IPS-18c (cell line): ENCODE measurements at regions not wholly inside any gene's neighbourhood (a gene's known extent, or its start where the extent isn't known, plus 50 kb on each side); places are given as distances from the start of the nearest gene placed in this dataset.

ENCODE experiments used
- H3K4me3 ChIP-seq: 2 replicates; pipeline ENCODE4 v1.7.0; 2013; ENCODE audit warnings: low read depth, mild to moderate bottlenecking, low read length, moderate library complexity; ENCODE audit not compliant: insufficient read depth
- H3K9me3 ChIP-seq: one replicate; pipeline ENCODE4 v1.6.1; 2013; ENCODE audit warnings: mild to moderate bottlenecking, low read length, moderate library complexity; ENCODE audit not compliant: control insufficient read depth, insufficient read depth

GRCh38 chr2:156125018-156125417 is 207.5 kb downstream of the NR4A2 start:
- H3K4me3 ChIP-seq, result no peak overlapping the region
- H3K9me3 ChIP-seq, result peaks cover 9% of the 10 kb centered on the region

- H3K4me3 ChIP-seq, result no peak overlapping the region
- peaks cover 9% of the 10 kb centered on the region for H3K9me3 ChIP-seq
Measured at GRCh38 chr2:156124458-156124857, 208.1 kb downstream of the NR4A2 start.

- Histone ChIP-seq H3K4me3 (no peak overlapping the region), H3K9me3 (peaks cover 9% of the 10 kb centered on the region)
Measured at GRCh38 chr2:156118753-156119416, 213.6 kb downstream of the NR4A2 start.

- Histone ChIP-seq H3K4me3 (no peak overlapping the region), H3K9me3 (peaks cover 4% of the 10 kb centered on the region)
Measured at GRCh38 chr2:156116113-156116512, 216.4 kb downstream of the NR4A2 start.

- Histone ChIP-seq H3K9me3 (peaks cover under 1% of the 10 kb centered on the region), H3K4me3 (no peak overlapping the region)
Measured at GRCh38 chr2:156115338-156115737, 217.2 kb downstream of the NR4A2 start.

- no peaks in the 10 kb centered on the region for H3K9me3 ChIP-seq
- H3K4me3 ChIP-seq, result no peak overlapping the region
Measured at GRCh38 chr2:156112323-156112722, 220.2 kb downstream of the NR4A2 start.

GRCh38 chr2:156110890-156111289 is 221.6 kb downstream of the NR4A2 start:
- Histone ChIP-seq H3K9me3 (no peaks in the 10 kb centered on the region), H3K4me3 (no peak overlapping the region)

GRCh38 chr2:156099382-156099781 is 233.1 kb downstream of the NR4A2 start:
- no peak overlapping the region for H3K4me3 ChIP-seq
- no peaks in the 10 kb centered on the region for H3K9me3 ChIP-seq

GRCh38 chr2:156098506-156098905 is 234.0 kb downstream of the NR4A2 start:
- Histone ChIP-seq H3K4me3 (no peak overlapping the region), H3K9me3 (no peaks in the 10 kb centered on the region)

- H3K9me3 ChIP-seq, result no peaks in the 10 kb centered on the region
- no peak overlapping the region for H3K4me3 ChIP-seq
Measured at GRCh38 chr2:156088587-156088986, 243.9 kb downstream of the NR4A2 start.

- Histone ChIP-seq H3K9me3 (no peaks in the 10 kb centered on the region), H3K4me3 (no peak overlapping the region)
Measured at GRCh38 chr2:156087875-156088274, 244.6 kb downstream of the NR4A2 start.

GRCh38 chr2:156083763-156084493 is 248.6 kb downstream of the NR4A2 start:
- Histone ChIP-seq H3K9me3 (no peaks in the 10 kb centered on the region), H3K4me3 (no peak overlapping the region)

- no peak overlapping the region for H3K4me3 ChIP-seq
Measured at GRCh38 chr2:156079845-156080244, 252.7 kb downstream of the NR4A2 start.

GRCh38 chr2:156077041-156077742 is 255.3 kb downstream of the NR4A2 start:
- H3K4me3 ChIP-seq, result no peak overlapping the region
- H3K9me3 ChIP-seq, result no peaks in the 10 kb centered on the region

More at GRCh38 chr2:156079845-156080244, 252.7 kb downstream of the NR4A2 start:
- no peaks in the 10 kb centered on the region for H3K9me3 ChIP-seq

- H3K9me3 ChIP-seq, result no peaks in the 10 kb centered on the region
- H3K4me3 ChIP-seq, result no peak overlapping the region
Measured at GRCh38 chr2:156065912-156066311, 266.6 kb downstream of the NR4A2 start.

GRCh38 chr2:156064540-156064939 is 268.0 kb downstream of the NR4A2 start:
- H3K4me3 ChIP-seq, result no peak overlapping the region

GRCh38 chr2:156057647-156058046 is 274.9 kb downstream of the NR4A2 start:
- Histone ChIP-seq H3K9me3 (no peaks in the 10 kb centered on the region), H3K4me3 (no peak overlapping the region)

More at GRCh38 chr2:156064540-156064939, 268.0 kb downstream of the NR4A2 start:
- no peaks in the 10 kb centered on the region for H3K9me3 ChIP-seq

GRCh38 chr2:156054983-156055382 is 277.5 kb downstream of the NR4A2 start:
- Histone ChIP-seq H3K4me3 (no peak overlapping the region), H3K9me3 (no peaks in the 10 kb centered on the region)
